Stimulated activated CD4-positive, alpha-beta T cell treated with anti-CD3 and anti-CD28 coated beads, Interleukin-1b, Interleukin-23, amount 100 ng/mL, for 24 hours (primary cell): ENCODE measurements at regions not wholly inside any gene's neighbourhood (a gene's known extent, or its start where the extent isn't known, plus 50 kb on each side); places are given as distances from the start of the nearest gene placed in this dataset.

Source experiments
- DNase-seq, 4 experiments: peaks; one replicate each; pipeline ENCODE4 v3.0.0-alpha.2; 2020; ENCODE audit warnings: low read depth in 4 of 4, low spot score in 1 of 4

DNA sequence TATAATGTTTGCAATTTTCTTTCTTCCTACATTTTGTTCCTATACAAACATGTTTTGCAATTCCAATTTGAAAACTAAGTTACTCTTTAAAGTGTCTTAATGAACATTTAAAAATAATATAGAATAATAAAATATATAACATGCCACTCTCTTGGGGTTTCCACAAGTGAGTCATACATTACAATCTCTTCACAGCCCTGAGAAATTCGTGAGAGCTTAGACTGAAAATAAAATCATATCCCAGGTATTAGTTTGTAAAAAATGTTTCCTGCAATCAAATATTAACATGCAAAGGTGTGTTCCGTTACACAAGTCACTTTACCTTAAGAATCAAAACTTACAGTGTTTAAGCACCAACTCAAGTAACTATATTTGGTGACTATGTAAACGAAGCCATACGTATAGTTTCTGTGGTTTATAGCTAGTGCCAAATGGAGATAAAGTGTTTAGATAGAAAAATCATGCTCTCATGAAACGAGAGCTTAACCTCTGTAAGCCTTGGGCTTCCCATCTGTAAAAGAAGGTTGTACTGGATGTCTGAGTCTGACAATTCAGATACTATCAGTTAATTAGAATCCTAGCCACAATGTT lies 253.6 kb upstream of the ANO3 start:
- DNase-seq = no peak

DNA sequence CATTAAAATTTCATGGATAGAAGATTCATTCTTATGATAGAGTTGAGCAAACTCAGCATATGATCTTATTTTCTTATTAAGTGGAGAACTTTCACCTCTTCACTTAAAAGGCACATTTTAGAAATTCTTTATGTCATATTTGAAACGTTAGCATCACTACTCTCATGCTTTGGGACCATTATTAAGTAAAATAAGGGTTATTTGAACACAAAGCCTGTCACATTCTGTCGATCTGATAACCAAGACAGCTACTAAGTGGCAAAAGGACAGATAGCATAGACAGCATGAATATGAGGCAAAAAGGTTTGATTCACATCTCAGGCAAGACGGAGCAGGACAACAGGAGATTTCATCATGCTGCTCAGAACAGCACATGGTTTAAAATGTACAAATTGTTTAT lies 247.6 kb upstream of the ANO3 start:
- DNase-seq = no peak

DNA sequence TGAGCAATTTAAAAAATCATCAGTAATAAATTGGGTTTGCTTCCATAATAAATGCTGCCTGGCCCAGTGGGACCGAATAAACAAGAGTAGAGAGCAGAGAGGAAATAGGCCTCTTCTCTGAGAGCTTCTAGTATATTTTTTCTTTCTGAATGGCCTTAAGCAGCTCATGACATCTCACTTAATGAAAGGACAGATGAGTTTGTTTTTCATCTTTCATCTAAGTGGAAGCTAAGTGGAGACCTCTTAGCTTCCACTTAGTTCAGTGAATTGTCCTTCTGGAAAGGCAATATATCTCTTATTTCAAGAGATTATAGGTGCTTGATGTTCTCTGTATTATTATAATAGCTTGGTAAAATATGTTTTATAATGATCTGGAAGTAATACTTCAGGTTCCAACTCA lies 245.9 kb upstream of the ANO3 start:
- DNase-seq = no peak

DNA sequence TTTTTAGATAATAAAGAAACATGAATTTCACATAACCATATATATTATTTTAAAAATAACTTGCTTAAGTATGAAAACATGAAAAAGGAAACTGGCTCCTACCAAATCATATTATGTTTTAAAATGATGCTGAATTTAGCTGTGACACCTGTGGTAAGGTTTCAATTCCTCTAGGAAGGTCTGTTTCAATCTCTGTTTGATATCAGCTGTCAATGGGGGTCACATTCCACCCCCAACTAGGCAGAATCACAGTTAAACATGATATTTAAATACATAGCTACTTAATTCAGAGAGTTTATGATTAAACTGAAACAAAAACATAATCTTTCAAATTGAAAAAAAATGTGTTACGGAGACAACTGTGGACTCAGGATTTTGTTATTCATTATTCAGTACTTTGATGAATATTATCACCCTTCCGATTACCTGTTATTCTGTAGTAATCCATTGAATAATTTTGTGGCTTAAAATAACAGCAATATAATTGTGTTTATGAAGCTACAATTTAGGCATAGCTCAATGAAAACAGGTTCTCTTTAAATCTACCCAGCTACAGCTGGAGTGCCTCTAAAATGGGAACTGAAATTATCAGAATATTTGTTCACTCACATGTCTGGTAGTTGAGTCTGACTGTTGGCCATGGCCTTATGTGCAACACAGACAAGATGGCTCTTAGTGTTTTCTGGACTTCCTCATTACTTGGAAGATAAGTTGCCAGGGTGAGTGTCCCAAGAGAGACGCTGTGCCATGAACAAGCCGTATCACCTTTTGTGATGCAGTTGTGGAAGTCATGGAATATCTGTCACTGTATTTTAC lies 244.6 kb upstream of the ANO3 start:
- DNase-seq = no peak

DNA sequence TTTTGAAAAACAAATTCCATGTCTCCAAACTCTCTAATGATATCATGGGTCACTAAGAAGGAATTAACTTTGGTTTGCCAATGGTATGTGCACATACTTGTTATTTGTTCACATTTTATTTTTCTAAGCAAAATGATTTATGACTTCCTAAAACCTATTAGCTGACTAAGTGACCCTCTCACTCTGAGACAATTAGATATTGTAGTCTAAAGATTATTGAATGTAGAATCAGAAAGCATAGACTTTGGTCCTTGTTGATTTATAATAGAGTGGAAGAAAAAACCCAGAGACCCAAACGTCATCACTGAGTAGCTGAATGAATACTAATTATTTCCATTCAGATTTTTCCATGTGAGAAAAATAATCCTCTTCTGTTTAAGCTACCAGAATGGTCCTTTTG lies 243.5 kb upstream of the ANO3 start:
- no peak for DNase-seq

DNA sequence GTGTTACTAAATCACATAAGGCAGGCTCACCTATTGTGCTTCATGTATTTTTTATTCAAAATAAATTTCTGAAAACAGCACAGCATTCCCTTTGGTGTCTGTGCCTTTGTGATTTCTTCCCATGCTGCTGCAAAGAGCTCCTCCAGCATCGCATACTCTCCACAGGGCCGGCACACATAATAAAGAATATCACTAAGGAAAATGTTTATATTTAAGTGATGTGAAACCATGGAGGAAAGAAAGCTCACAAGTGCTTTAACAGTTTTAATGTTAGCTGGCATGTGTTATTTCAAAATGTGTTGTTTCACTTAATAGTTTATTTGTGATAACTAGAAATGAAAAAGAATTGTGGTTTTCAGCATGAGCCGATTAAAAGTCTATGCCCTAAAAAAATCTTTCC lies 241.3 kb upstream of the ANO3 start:
- no peak for DNase-seq

DNA sequence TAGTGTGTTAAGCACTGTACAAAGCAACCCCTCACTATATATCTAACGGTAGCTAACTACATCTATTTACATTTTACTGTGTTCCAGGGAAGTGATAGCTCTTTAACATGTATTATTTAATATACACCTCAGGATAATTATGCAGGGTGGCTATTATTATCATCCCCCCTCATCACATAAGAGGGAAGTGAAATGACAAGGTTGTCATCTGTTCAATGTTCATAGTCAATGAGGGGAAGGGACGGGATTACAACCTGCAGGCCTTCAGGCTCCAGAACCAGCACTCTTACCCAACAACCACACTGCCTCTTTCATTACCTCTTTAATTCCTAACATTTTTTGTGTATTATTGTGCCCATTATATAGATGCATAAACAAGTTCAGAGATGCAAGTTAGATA lies 238.7 kb upstream of the ANO3 start:
- DNase-seq = no peak

DNA sequence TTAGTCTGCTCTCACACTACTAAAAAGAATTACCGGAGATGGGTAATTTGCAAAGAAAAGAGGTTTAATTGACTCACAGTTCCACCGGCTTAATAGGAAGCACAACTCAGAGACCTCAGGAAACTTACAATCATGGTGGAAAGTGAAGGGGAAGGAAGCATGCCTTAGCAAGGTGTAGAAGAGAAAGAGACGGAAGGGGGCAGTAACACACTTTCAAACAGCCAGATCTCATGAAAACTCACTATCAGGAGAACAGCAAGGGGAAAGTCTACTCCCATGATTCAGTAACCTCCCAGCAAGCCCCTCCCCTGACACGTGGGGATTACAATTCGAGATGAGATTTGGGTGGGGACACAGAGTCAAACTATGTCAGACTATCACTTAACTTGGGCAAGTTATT lies 236.6 kb upstream of the ANO3 start:
- no peak for DNase-seq

DNA sequence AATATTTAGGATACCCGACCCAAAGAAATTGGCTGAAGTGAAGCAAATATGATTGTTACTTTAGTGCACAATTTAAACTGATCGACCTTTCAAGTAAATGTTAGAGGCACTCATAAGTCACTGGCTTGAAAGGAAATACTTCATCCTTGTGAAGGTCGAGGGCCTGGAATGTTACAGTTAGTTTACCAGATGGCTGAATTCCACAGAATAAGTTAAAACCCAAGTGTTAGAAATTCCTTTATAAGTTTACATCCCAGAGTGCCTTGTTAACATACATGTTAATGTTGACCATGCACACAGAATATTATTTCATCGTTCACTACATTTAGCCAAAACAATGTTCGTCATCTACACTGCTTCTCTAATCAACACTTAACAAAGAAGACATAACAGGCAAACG lies 235.5 kb upstream of the ANO3 start:
- no peak for DNase-seq

DNA sequence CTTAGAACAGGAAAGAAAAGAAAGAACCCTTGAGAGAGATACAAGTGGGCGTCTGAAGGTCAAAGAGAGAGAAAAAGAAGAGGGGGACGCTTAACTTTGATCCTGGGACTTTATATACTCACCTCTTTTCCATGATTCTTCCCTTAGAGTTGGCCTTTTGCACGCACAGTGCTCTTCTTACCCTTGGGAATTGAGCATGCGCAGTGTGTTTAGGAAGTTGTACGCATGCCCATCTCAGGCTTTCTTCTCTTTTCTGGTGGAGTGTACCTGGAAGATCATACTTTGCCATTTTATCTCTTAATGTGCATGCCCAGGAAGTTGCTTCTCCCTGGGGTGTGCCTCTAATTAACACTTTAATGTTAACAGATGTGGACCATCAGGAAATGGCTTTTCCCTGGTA lies 229.6 kb upstream of the ANO3 start:
- no peak for DNase-seq

DNA sequence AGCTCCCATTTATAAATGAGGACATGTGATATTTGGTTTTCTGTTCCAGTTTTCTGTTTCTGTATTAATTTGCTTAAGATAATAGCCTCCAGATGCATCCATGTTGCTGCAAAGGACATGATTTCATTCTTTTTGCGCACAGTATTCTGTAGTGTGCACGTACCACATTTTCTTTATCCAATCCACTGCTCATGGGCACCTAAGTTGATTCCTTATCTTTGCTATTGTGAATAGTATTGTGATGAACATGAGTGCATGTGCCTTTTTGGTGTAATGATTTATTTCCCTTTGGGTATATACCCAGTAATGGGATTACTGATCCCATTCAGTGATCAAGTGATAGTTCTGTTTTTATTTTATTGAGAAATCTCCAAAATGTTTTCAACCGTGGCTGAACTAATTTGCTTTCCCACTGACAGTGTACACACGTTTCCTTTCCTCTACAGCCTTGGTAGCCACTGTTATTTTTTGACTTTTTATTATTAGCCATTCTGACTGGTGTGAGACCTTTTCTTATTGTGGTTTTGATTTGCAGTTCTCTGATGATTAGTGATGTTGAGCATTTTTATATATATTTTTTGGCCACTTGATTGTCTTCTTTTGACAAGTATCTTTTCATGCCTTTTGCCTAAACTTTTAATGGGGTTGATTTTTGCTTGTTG lies 226.0 kb upstream of the ANO3 start:
- DNase-seq = no peak

DNA sequence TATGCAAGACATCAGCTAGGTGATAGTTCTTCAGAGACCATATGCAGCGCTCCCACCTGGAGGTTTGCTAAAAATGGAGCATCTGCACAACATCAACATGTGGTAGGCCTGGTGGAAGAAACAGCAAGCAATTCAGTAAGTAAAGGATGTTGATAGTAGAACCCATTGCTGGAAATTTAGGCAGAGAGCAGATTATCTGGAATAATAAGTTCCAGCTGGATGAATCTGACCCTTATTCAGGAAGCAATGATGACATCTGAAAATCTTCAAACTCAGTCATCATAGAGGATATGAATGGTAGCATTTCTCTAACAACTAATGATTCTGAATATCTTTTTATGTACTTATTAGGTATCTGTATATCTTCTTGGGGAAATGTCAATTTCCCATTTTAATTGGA lies 225.2 kb upstream of the ANO3 start:
- no peak for DNase-seq

DNA sequence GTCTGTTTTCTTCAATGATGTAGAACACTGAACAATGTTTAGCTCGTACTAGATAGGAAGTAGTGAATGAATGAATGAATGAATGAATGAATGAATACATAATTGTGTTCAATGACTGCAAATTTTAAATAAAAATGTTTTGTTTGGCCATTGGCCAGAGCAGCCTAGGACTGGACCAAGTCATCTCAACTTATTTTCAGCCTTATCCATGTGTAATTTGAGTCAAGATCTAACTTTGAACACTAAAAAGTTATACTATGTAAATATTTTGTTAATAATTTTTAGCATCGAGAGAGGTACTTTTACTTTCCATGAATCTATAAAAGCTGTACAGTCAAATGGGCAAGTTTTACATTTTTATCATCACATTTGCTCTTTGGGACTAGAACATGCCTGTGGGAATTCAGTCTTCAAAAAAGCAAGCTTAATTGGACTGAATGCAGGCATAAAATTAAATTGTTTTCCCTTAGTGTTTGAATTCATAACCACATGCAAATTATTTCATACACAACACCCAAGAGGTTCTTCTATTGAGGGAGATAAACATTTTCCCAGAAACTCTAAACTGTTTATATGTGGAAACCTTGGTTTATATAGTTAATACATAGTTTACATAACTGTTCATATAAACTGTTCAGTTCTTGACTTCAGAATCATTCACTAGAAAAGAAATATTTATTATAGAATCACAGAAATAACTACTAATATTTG lies 222.1 kb upstream of the ANO3 start:
- DNase-seq = no peak

DNA sequence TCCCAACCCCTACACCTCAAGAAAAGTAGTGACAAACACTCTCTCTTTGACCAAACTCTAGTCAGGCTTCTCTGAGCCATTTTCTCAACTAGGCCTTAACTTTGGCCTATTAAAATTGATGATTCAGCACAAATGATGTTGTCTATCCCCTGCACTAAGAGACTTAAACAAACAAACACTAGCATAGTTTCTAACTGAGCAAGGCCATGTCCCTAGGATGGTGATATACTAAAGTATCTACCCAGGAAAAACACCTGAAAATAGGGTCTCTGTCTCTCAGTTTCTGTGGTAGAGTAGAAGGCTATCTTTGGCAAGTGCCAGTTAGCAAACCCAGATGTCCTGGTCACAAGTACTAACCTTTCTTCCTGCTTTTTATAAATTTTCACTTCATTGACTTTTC lies 219.7 kb upstream of the ANO3 start:
- no peak for DNase-seq

DNA sequence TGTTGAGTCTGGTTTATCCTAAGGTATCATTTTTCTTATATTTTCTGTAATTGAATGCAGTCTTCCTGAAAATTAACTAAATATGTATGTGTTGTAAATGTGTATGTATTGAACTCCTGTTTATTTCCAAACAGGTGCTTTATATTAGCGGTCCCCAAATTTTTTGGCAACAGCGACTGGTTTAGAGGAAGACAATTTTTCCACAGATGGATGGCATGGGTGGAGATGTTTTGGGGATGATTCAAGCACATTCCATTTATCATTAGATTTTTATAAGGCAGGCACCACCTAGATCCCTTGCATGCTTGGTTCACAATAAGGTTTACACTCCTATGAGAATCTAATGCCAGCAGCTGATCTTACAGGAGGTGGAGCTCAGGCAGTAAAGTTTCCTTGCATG lies 210.5 kb upstream of the ANO3 start:
- no peak for DNase-seq

DNA sequence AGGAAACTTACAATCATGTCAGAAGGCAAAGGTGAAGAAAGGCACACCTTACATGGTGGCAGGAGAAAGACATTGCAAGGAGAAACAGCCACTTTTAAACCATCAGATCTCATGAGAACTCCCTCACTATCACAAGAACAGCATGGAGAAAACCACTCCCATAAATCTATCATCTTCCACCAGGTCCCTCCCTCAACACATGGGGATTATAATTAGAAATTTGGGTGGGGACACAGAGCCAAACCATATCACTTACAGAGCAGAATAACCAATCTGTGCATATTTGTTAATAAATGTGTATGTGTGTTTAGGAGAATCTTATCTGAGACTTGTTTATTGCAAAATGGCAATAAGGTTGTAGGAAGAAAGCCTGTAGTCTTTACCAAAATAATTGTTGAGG lies 205.2 kb upstream of the ANO3 start:
- DNase-seq = no peak

DNA sequence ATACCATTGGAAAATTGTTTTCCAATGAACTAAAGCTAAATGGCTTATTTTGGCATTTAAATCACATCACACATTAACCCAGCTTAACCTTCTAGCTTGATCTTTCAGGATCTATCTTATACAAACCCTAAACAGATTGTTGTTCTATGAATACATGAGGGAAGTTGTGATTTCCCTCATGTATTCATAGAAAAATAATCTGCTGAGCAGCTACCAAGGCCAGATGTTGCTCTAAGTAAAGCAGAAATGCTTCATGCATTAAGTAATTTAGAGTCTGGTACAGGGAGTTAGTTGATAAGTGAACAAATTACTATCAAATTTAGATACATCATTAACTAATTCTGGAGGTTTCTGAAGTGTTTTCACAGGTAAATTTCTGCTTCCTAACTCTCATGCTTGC lies 204.6 kb upstream of the ANO3 start:
- DNase-seq = no peak

DNA sequence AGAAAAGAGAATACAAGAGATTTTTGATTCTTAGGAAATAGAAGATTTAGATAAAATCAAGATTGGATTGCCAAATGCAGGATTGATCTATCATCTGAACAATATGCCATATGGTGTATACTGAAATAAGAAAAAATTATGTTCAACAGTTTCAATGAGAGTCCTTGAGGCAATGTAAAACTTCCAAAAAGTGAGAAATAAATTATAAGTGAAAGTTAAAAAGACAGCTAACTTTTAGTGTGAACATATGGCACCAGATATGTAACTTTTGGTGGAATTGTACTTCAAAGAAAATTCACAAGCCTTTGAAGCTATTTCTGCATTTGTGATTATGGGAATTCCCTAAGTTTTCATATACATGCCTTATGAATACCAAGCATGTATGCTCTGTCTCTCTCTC lies 200.5 kb upstream of the ANO3 start:
- no peak for DNase-seq

DNA sequence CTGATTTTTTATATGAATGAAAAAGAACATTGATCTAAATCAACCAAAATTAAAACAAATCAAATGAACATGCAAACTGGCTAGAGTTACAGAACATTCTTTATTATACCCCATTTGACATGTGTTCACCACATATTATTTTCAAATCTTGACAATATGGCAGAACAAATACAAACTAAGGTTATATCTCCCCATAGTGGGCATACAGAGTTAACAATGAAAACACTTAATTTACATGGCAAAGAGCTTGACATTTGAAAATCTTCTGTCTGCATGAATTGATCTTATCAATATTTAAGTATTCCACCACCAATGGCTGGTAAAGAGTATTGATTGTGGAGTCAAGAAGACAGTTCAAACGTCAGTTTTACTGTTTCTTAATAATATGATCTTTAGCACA lies 197.9 kb upstream of the ANO3 start:
- DNase-seq = no peak

DNA sequence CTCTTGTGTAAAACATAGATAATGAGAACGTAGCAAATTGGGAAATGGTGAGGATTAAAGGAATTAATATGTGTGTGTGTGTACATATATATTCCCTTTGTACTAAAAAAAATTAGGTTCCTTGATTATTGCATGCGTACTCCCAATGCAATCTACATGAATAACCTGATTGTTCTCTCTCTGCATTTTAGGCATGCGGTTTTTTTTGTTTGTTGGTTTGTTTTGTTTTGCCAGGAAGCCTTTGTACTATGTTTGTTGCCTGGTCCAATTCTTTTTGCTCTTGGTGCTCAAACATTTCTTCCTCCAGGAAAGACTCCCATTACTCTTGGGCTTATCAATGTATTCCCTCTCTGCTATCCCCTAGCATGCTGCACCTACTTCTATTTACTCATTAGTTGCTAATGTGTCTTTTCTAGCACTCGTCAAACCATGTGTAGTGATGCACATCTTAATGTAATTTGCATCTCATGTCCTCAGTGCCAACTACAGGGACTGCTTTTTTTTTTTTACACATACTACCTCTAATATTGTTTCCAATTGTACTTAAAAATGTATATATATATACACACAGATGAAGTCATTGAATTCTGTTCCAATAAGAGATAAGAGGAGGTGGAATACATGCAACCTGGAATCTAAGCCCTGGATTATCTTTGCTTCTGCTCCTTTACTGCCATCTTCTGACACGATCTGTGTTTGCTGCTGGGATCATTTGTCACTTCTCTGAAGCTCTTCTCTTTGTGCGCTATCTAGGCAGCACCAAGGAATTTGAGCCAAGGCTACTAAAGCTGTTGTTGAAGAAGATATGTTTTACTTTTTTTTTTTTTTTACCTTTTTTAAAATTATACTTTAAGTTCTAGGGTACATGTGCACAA lies 197.2 kb upstream of the ANO3 start:
- DNase-seq = no peak

DNA sequence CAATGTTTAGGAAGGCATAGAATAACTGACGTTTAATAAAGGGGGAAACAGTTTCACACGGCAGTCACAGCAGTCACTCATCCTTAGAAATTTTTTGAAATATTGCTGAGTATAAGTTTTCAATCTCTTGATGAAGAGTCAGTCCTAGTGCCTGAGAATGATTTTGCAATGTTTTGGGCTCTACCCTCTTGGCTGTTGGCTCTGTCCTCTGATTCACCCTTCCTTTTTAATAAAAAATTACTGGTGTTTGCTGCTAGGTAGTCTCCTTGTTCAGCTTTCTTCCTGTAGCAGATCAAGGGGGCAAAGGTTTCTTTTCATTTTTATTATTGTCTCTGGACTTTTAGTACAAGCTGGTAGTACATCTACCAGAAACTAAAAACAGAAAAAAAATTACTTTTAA lies 194.3 kb upstream of the ANO3 start:
- no peak for DNase-seq
